SH-SY5Y (cell line): ENCODE measurements at regions not wholly inside any gene's neighbourhood (a gene's known extent, or its start where the extent isn't known, plus 50 kb on each side); places are given as distances from the start of the nearest gene placed in this dataset.

ENCODE experiments used
- GATA2 ChIP-seq: IDR thresholded peaks from 2 replicates; pipeline ENCODE4 v1.6.1; 2011; ENCODE audit warnings: mild to moderate bottlenecking, low read depth, low read length
- GATA3 ChIP-seq: IDR thresholded peaks from 2 replicates; pipeline ENCODE4 v1.6.1; 2011; ENCODE audit warnings: low read depth, mild to moderate bottlenecking, low read length, moderate library complexity

DNA sequence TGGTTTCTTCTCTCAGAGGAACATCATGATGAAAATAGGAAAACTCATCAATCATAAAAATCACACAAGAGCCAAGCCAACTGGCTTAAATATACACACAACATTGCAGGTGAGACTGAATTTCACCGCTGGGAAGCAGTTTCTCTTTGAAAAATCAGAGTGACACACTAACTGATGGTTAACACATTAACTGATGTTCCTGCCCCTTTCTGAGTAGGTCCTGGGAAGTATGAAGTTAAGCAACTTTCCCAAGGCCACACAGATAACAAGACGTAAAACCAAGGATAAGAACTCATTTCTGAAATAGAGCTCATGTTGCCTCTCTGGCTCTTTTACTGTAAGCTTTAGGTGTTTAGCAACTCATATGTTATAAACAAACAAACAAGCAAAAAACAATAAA lies 813.7 kb upstream of the HS3ST1 start:
- TF ChIP-seq GATA2, result no peak
- TF ChIP-seq GATA3, result no peak
